Inflammatory macrophage (primary cell): ENCODE measurements at regions not wholly inside any gene's neighbourhood (a gene's known extent, or its start where the extent isn't known, plus 50 kb on each side); places are given as distances from the start of the nearest gene placed in this dataset.

ENCODE experiments used
- DNase-seq, 2 donors: peaks; one replicate each; pipeline ENCODE4 v3.0.0-alpha.2; 2020 to 2022

- DNase-seq: no peak
Observed at GRCh38 chr12:94745562-94745961, 95.2 kb upstream of the TMCC3 start.

GRCh38 chr12:94743174-94743573 lies 92.8 kb upstream of the TMCC3 start:
- DNase-seq: no peak

GRCh38 chr12:94740601-94741362 lies 90.4 kb upstream of the TMCC3 start:
- DNase-seq: no peak

GRCh38 chr12:94736820-94737219 lies 86.5 kb upstream of the TMCC3 start:
- no peak for DNase-seq

- DNase-seq: no peak
Observed at GRCh38 chr12:94736004-94736403, 85.6 kb upstream of the TMCC3 start.

GRCh38 chr12:94733727-94734126 lies 83.4 kb upstream of the TMCC3 start:
- peak in 1 of 2 donors; percentile 3 for DNase-seq

- DNase-seq: no peak
Observed at GRCh38 chr12:94732367-94732990, 82.1 kb upstream of the TMCC3 start.

- no peak for DNase-seq
Observed at GRCh38 chr12:94731733-94732360, 81.5 kb upstream of the TMCC3 start.

- no peak for DNase-seq
Observed at GRCh38 chr12:94730847-94731246, 80.5 kb upstream of the TMCC3 start.

- no peak for DNase-seq
Observed at GRCh38 chr12:94726236-94726835, 76.0 kb upstream of the TMCC3 start.

GRCh38 chr12:94725375-94726168 lies 75.2 kb upstream of the TMCC3 start:
- peak; percentile 63 to 77 for DNase-seq

GRCh38 chr12:94722664-94723063 lies 72.3 kb upstream of the TMCC3 start:
- DNase-seq: no peak

- peak in 1 of 2 donors; percentile 40 for DNase-seq
Observed at GRCh38 chr12:94721173-94721572, 70.8 kb upstream of the TMCC3 start.

- no peak for DNase-seq
Observed at GRCh38 chr12:94718114-94718513, 67.8 kb upstream of the TMCC3 start.

- DNase-seq: no peak
Observed at GRCh38 chr12:94717656-94718055, 67.3 kb upstream of the TMCC3 start.

GRCh38 chr12:94717108-94717507 lies 66.8 kb upstream of the TMCC3 start:
- no peak for DNase-seq

GRCh38 chr12:94716339-94716738 lies 66.0 kb upstream of the TMCC3 start:
- DNase-seq: no peak

GRCh38 chr12:94714378-94715114 lies 64.2 kb upstream of the TMCC3 start:
- DNase-seq: no peak

- DNase-seq: no peak
Observed at GRCh38 chr12:94712815-94713515, 62.6 kb upstream of the TMCC3 start.

GRCh38 chr12:94710933-94711332 lies 60.6 kb upstream of the TMCC3 start:
- DNase-seq: peak; percentile 32 to 52

- DNase-seq: no peak
Observed at GRCh38 chr12:94707892-94708291, 57.5 kb upstream of the TMCC3 start.
